GM23338 (cell line): ENCODE measurements at regions not wholly inside any gene's neighbourhood (a gene's known extent, or its start where the extent isn't known, plus 50 kb on each side); places are given as distances from the start of the nearest gene placed in this dataset.

Source experiments
- ATAC-seq: fragments of 200-7000 bp; cut with Tn5 transposase; 3 replicates; pipeline ENCODE4 v1.9.1; 2020
- DNase-seq: peaks from one replicate; pipeline ENCODE4 v3.0.0-alpha.2; 2015; ENCODE audit warnings: low spot score
- H2AFZ ChIP-seq: fragments of 200-600 bp; sonication (generic); 2 replicates; pipeline ENCODE4 v1.8.0; 2016; ENCODE audit warnings: antibody characterized with exemption, mild to moderate bottlenecking, moderate library complexity
- H3F3A ChIP-seq: fragments of 200-600 bp; sonication (generic); replicated peaks from 2 replicates; pipeline ENCODE4 v1.8.0; 2017; ENCODE audit warnings: antibody characterized with exemption, mixed run types, low read depth
- H3K27ac ChIP-seq: fragments of 200-600 bp; sonication (generic); 2 replicates; pipeline ENCODE4 v1.6.1; 2016; ENCODE audit warnings: low read depth
- H3K27me3 ChIP-seq: fragments of 200-600 bp; sonication (generic); 2 replicates; pipeline ENCODE4 v1.8.0; 2016; ENCODE audit warnings: mild to moderate bottlenecking, mixed run types, moderate library complexity; ENCODE audit not compliant: insufficient read depth
- H3K36me3 ChIP-seq: fragments of 200-600 bp; sonication (generic); 2 replicates; pipeline ENCODE4 v1.8.0; 2016; ENCODE audit warnings: mild to moderate bottlenecking; ENCODE audit not compliant: insufficient read depth
- H3K4me1 ChIP-seq: fragments of 200-600 bp; sonication (generic); 2 replicates; pipeline ENCODE4 v1.8.0; 2016; ENCODE audit warnings: mild to moderate bottlenecking, moderate library complexity; ENCODE audit not compliant: insufficient read depth
- H3K4me2 ChIP-seq: fragments of 200-600 bp; sonication (generic); 2 replicates; pipeline ENCODE4 v1.7.1; 2017; ENCODE audit warnings: mixed run types
- H3K4me3 ChIP-seq: fragments of 200-600 bp; sonication (generic); 2 replicates; pipeline ENCODE4 v1.6.1; 2016; ENCODE audit warnings: mixed run types
- H3K79me2 ChIP-seq: fragments of 200-600 bp; sonication (generic); replicated peaks from 2 replicates; pipeline ENCODE4 v1.8.0; 2017; ENCODE audit warnings: mild to moderate bottlenecking; ENCODE audit not compliant: insufficient read depth
- H3K9me2 ChIP-seq: fragments of 200-600 bp; sonication (generic); 2 replicates; pipeline ENCODE4 v1.8.0; 2017; ENCODE audit not compliant: insufficient read depth
- H4K20me1 ChIP-seq: fragments of 200-600 bp; sonication (generic); replicated peaks from 2 replicates; pipeline ENCODE4 v1.8.0; 2017; ENCODE audit warnings: mild to moderate bottlenecking; ENCODE audit not compliant: insufficient read depth
- H3K27ac Mint-ChIP-seq: 2 replicates; pipeline ENCODE4 v1.8.0; 2020; ENCODE audit warnings: inconsistent platforms, mild to moderate bottlenecking, moderate library complexity, mixed read lengths
- H3K27me3 Mint-ChIP-seq: 3 replicates; pipeline ENCODE4 v1.8.0; 2022; ENCODE audit warnings: low read depth, mild to moderate bottlenecking, moderate library complexity, mixed read lengths, inconsistent platforms; ENCODE audit not compliant: insufficient read depth, poor library complexity
- H3K36me3 Mint-ChIP-seq: 3 replicates; pipeline ENCODE4 v1.8.0; 2021; ENCODE audit warnings: low read depth, mild to moderate bottlenecking, inconsistent platforms, moderate library complexity, mixed read lengths
- H3K4me1 Mint-ChIP-seq: 3 replicates; pipeline ENCODE4 v1.8.0; 2020; ENCODE audit warnings: mild to moderate bottlenecking, inconsistent platforms, mixed read lengths
- H3K4me3 Mint-ChIP-seq: 3 replicates; pipeline ENCODE4 v1.8.0; 2021; ENCODE audit warnings: moderate library complexity, mild to moderate bottlenecking, inconsistent platforms, mixed read lengths
- H3K9me3 Mint-ChIP-seq: 3 replicates; pipeline ENCODE4 v1.8.0; 2020; ENCODE audit warnings: moderate library complexity, mild to moderate bottlenecking, inconsistent platforms, mixed read lengths
- CREB1 ChIP-seq: fragments of 250-450 bp; sonication (Bioruptor Pico); IDR thresholded peaks from 2 replicates; pipeline ENCODE4 v1.5.0; 2020; ENCODE audit warnings: low read depth, mild to moderate bottlenecking, moderate library complexity
- CTCF ChIP-seq, 2 experiments: fragments of 200-600 bp in 1 of 2; sonication (generic) in 1 of 2; conservative IDR thresholded peaks; 2 replicates each; pipeline versions ENCODE4 v1.5.1 to v1.6.1; 2016 to 2017; ENCODE audit warnings: antibody characterized with exemption in 2 of 2, low read depth in 2 of 2, mild to moderate bottlenecking in 2 of 2, moderate library complexity in 1 of 2
- ETS1 ChIP-seq: IDR thresholded peaks from 2 replicates; pipeline ENCODE4 v1.6.1; 2016; ENCODE audit warnings: antibody characterized with exemption
- EZH2 ChIP-seq: fragments of 200-600 bp; sonication (generic); IDR thresholded peaks from one replicate; pipeline ENCODE4 v1.8.0; 2017; ENCODE audit warnings: antibody characterized with exemption, mild to moderate bottlenecking, low read depth; ENCODE audit not compliant: unreplicated experiment
- EZH2phosphoT487 ChIP-seq: fragments of 200-600 bp; sonication (generic); IDR thresholded peaks from one replicate; pipeline ENCODE4 v1.8.1; 2018; ENCODE audit warnings: antibody characterized with exemption; ENCODE audit not compliant: unreplicated experiment
- JUNB ChIP-seq: IDR thresholded peaks from one replicate; pipeline ENCODE4 v1.6.1; 2016; ENCODE audit warnings: antibody characterized with exemption; ENCODE audit not compliant: unreplicated experiment
- NANOG ChIP-seq: IDR thresholded peaks from 2 replicates; pipeline ENCODE4 v1.6.1; 2016; ENCODE audit warnings: antibody characterized with exemption, borderline replicate concordance
- POLR2AphosphoS5 ChIP-seq: IDR thresholded peaks from 2 replicates; pipeline ENCODE4 v1.6.1; 2016; ENCODE audit warnings: antibody characterized with exemption, low read depth
- REST ChIP-seq: IDR thresholded peaks from one replicate; pipeline ENCODE4 v1.6.1; 2018; ENCODE audit warnings: antibody characterized with exemption; ENCODE audit not compliant: unreplicated experiment
- STAT1 ChIP-seq: IDR thresholded peaks from one replicate; pipeline ENCODE4 v1.6.1; 2016; ENCODE audit warnings: antibody characterized with exemption; ENCODE audit not compliant: unreplicated experiment
- ZNF114 ChIP-seq: fragments of 250-450 bp; sonication (Bioruptor Pico); IDR thresholded peaks from 2 replicates; pipeline ENCODE4 v1.5.0; 2020; ENCODE audit warnings: mild to moderate bottlenecking, moderate library complexity
- ZNF331 ChIP-seq: fragments of 250-450 bp; sonication (Bioruptor Pico); IDR thresholded peaks from 2 replicates; pipeline ENCODE4 v1.5.0; 2020; ENCODE audit warnings: low read depth, mild to moderate bottlenecking, moderate library complexity
- ZNF462 ChIP-seq: fragments of 250-450 bp; sonication (Bioruptor Pico); IDR thresholded peaks from 2 replicates; pipeline ENCODE4 v1.5.0; 2020; ENCODE audit warnings: mild to moderate bottlenecking, moderate library complexity

GRCh38 chr12:43106355-43106754 lies 445.6 kb downstream of the ADAMTS20 start:
- Mint-ChIP-seq H3K27ac (no peak overlapping the region; the same call in 1 of the 2 replicates), H3K27me3 (no peaks in the 10 kb centered on the region), H3K36me3 (no peaks in the 10 kb centered on the region), H3K9me3 (no peaks in the 10 kb centered on the region), H3K4me3 (no peak overlapping the region), H3K4me1 (peaks cover 16% of the 10 kb centered on the region)
- peaks cover 6% of the 10 kb centered on the region; the same call in 1 of the 2 replicates for H3K9me2 ChIP-seq
- H3F3A ChIP-seq, result no peaks in the 10 kb centered on the region
- no peak overlapping the region for H2AFZ ChIP-seq
- no peaks in the 10 kb centered on the region for H3K36me3 ChIP-seq
- no peak for DNase-seq
- H3K79me2 ChIP-seq, result no peaks in the 10 kb centered on the region
- no peak overlapping the region for H3K27ac ChIP-seq
- H3K4me2 ChIP-seq, result no peak overlapping the region
- TF ChIP-seq REST (no peak), NANOG (no peak), POLR2AphosphoS5 (no peak), EZH2 (no peak), CTCF (conservative IDR thresholded peaks at IDR 0.05; ENCODE audit: low read depth in 2 of 2) (no peak), EZH2phosphoT487 (no peak), ETS1 (no peak), ZNF114 (CRISPR knock-in tag) (no peak), ZNF331 (CRISPR knock-in tag) (no peak), JUNB (no peak), ZNF462 (CRISPR knock-in tag) (no peak), CREB1 (CRISPR knock-in tag) (no peak), STAT1 (no peak)
- no peaks in the 10 kb centered on the region for H4K20me1 ChIP-seq
- no peak for ATAC-seq
- no peak overlapping the region for H3K4me3 ChIP-seq
- no peaks in the 10 kb centered on the region for H3K27me3 ChIP-seq
- no peaks in the 10 kb centered on the region for H3K4me1 ChIP-seq
